IMR-90 (cell line): ENCODE measurements at regions not wholly inside any gene's neighbourhood (a gene's known extent, or its start where the extent isn't known, plus 50 kb on each side); places are given as distances from the start of the nearest gene placed in this dataset.

Experiments
- ATAC-seq: fragments of 200-7000 bp; cut with Tn5 transposase; 2 replicates; pipeline ENCODE4 v1.9.1; 2020; ENCODE audit warnings: low read depth, mild to moderate bottlenecking, moderate library complexity
- BruUV-seq: library from RNA; stranded (reverse); fragments of 400-500 nt; replicated peaks from 2 replicates; lab custom pipeline; 2021; lab: Mats Ljungman, UMichigan
- CTCF ChIA-PET: fragments of 300-600 bp; formaldehyde crosslinking; extraction: SDS; loops from one replicate; lab custom pipeline; 2021; ENCODE audit warnings: antibody characterized with exemption; lab: Yijun Ruan, JAX
- POLR2A ChIA-PET: fragments of 300-600 bp; sonication (Branson Sonifier 250); formaldehyde crosslinking; loops from one replicate; lab custom pipeline; 2022; ENCODE audit warnings: antibody characterized with exemption; ENCODE audit not compliant: unreplicated experiment; lab: Charles Lee
- DNase-seq: peaks from one replicate; pipeline ENCODE4 v3.0.0; 2013
- H2AFZ ChIP-seq: replicated peaks from 2 replicates; pipeline ENCODE3; 2013; ENCODE audit warnings: low read length, mild to moderate bottlenecking; ENCODE audit not compliant: poor library complexity
- H2AK5ac ChIP-seq: 2 replicates; pipeline ENCODE4 v1.6.1; 2013; ENCODE audit warnings: low read depth, low read length, inconsistent platforms
- H2AK9ac ChIP-seq: replicated peaks from 2 replicates; pipeline ENCODE3; 2013; ENCODE audit warnings: mild to moderate bottlenecking, low read depth, low read length, moderate library complexity; ENCODE audit not compliant: poor library complexity
- H2BK120ac ChIP-seq: 2 replicates; pipeline ENCODE4 v1.6.1; 2013; ENCODE audit warnings: low read depth, low read length, inconsistent platforms
- H2BK15ac ChIP-seq: 3 replicates; pipeline ENCODE4 v1.6.1; 2013; ENCODE audit warnings: low read depth, low read length, inconsistent platforms
- H2BK20ac ChIP-seq: 2 replicates; pipeline ENCODE4 v1.6.1; 2013; ENCODE audit warnings: low read depth, mild to moderate bottlenecking, inconsistent platforms, low read length, moderate library complexity
- H2BK5ac ChIP-seq: 2 replicates; pipeline ENCODE4 v1.6.1; 2013; ENCODE audit warnings: mild to moderate bottlenecking, low read depth, low read length, inconsistent platforms; ENCODE audit not compliant: poor library complexity, severe bottlenecking
- H3K14ac ChIP-seq: replicated peaks from 2 replicates; pipeline ENCODE4 v1.6.1; 2013; ENCODE audit warnings: low read depth, low read length, inconsistent platforms
- H3K18ac ChIP-seq: 2 replicates; pipeline ENCODE4 v1.6.1; 2013; ENCODE audit warnings: low read depth, low read length, control low read depth
- H3K23ac ChIP-seq: 2 replicates; pipeline ENCODE4 v1.6.1; 2013; ENCODE audit warnings: low read depth, low read length, inconsistent platforms
- H3K27ac ChIP-seq: 2 replicates; pipeline ENCODE4 v1.5.1; 2013; ENCODE audit warnings: mild to moderate bottlenecking, control low read depth, low read length; ENCODE audit not compliant: insufficient read depth
- H3K27me3 ChIP-seq: 2 replicates; pipeline ENCODE4 v1.6.1; 2013; ENCODE audit warnings: low read length; ENCODE audit not compliant: control insufficient read depth, insufficient read depth
- H3K36me3 ChIP-seq: 2 replicates; pipeline ENCODE4 v1.6.1; 2013; ENCODE audit warnings: low read length, mixed read lengths; ENCODE audit not compliant: control insufficient read depth, insufficient read depth
- H3K4ac ChIP-seq: 2 replicates; pipeline ENCODE4 v1.6.1; 2013; ENCODE audit warnings: low read depth, low read length, inconsistent platforms
- H3K4me1 ChIP-seq: 2 replicates; pipeline ENCODE4 v1.6.1; 2013; ENCODE audit warnings: low read length, mixed read lengths; ENCODE audit not compliant: control insufficient read depth, insufficient read depth
- H3K4me2 ChIP-seq: 2 replicates; pipeline ENCODE4 v1.6.1; 2013; ENCODE audit warnings: low read depth, mild to moderate bottlenecking, control low read depth, low read length, moderate library complexity
- H3K4me3 ChIP-seq: 2 replicates; pipeline ENCODE4 v1.5.1; 2013; ENCODE audit warnings: low read depth, mild to moderate bottlenecking, control low read depth, low read length, moderate library complexity; ENCODE audit not compliant: insufficient read depth
- H3K56ac ChIP-seq: 2 replicates; pipeline ENCODE4 v1.6.1; 2013; ENCODE audit warnings: low read length, inconsistent platforms; ENCODE audit not compliant: insufficient read depth; ENCODE audit errors: extremely low read depth
- H3K79me1 ChIP-seq, 2 experiments: 2 replicates each; pipeline ENCODE4 v1.6.1; 2013; ENCODE audit warnings: low read length in 2 of 2, inconsistent platforms in 1 of 2, low read depth in 1 of 2
- H3K9ac ChIP-seq: 2 replicates; pipeline ENCODE4 v1.6.1; 2013; ENCODE audit warnings: low read depth, low read length, control low read depth
- H3K9me1 ChIP-seq: 2 replicates; pipeline ENCODE4 v1.6.1; 2013; ENCODE audit warnings: low read length, inconsistent platforms; ENCODE audit not compliant: insufficient read depth
- H3K9me3 ChIP-seq: 2 replicates; pipeline ENCODE4 v1.6.1; 2013; ENCODE audit warnings: low read length; ENCODE audit not compliant: control insufficient read depth, insufficient read depth
- H4K20me1 ChIP-seq: 2 replicates; pipeline ENCODE4 v1.6.1; 2013; ENCODE audit warnings: low read length, inconsistent platforms; ENCODE audit not compliant: insufficient read depth
- H4K5ac ChIP-seq: 2 replicates; pipeline ENCODE4 v1.6.1; 2013; ENCODE audit warnings: mild to moderate bottlenecking, low read depth, low read length, control low read depth
- H4K8ac ChIP-seq, 2 experiments: 2 replicates each; pipeline ENCODE4 v1.6.1; 2013; ENCODE audit warnings: low read depth in 2 of 2, low read length in 2 of 2, control low read depth in 1 of 2, inconsistent platforms in 1 of 2
- H4K91ac ChIP-seq: 2 replicates; pipeline ENCODE4 v1.6.1; 2013; ENCODE audit warnings: low read depth, low read length, inconsistent platforms; ENCODE audit not compliant: insufficient read depth
- BHLHE40 ChIP-seq: fragments of 150-350 bp; IDR thresholded peaks from 2 replicates; pipeline ENCODE4 v1.6.1; 2016; ENCODE audit warnings: mild to moderate bottlenecking, low read depth, low read length
- CEBPB ChIP-seq: IDR thresholded peaks from 2 replicates; pipeline ENCODE4 v1.6.1; 2012; ENCODE audit warnings: low read depth, low read length, improper control_type of control experiment
- CHD1 ChIP-seq: IDR thresholded peaks from 2 replicates; pipeline ENCODE4 v1.6.1; 2012; ENCODE audit warnings: low read depth, low read length, improper control_type of control experiment
- ELK1 ChIP-seq: fragments of 150-350 bp; IDR thresholded peaks from 2 replicates; pipeline ENCODE4 v1.6.1; 2016; ENCODE audit warnings: low read depth, mild to moderate bottlenecking, low read length, moderate library complexity, borderline replicate concordance
- FOS ChIP-seq: fragments of 150-350 bp; IDR thresholded peaks from 2 replicates; pipeline ENCODE4 v1.6.1; 2016; ENCODE audit warnings: low read depth, low read length
- MAFK ChIP-seq: IDR thresholded peaks from 2 replicates; pipeline ENCODE4 v1.6.1; 2012; ENCODE audit warnings: low read depth, low read length, improper control_type of control experiment
- NFE2L2 ChIP-seq: fragments of 150-350 bp; IDR thresholded peaks from 2 replicates; pipeline ENCODE4 v1.6.1; 2016; ENCODE audit warnings: low read depth, mild to moderate bottlenecking, low read length
- POLR2A ChIP-seq: IDR thresholded peaks from 2 replicates; pipeline ENCODE4 v1.6.1; 2012; ENCODE audit warnings: mild to moderate bottlenecking, low read depth, low read length
- RCOR1 ChIP-seq: IDR thresholded peaks from 2 replicates; pipeline ENCODE4 v1.6.1; 2012; ENCODE audit warnings: mild to moderate bottlenecking, low read length, improper control_type of control experiment; ENCODE audit not compliant: insufficient replicate concordance
- RFX5 ChIP-seq: IDR thresholded peaks from 2 replicates; pipeline ENCODE4 v1.8.0; 2012; ENCODE audit warnings: low read depth, mild to moderate bottlenecking, low read length, moderate library complexity
- SMC3 ChIP-seq: fragments of 150-350 bp; IDR thresholded peaks from 2 replicates; pipeline ENCODE4 v1.6.1; 2016; ENCODE audit warnings: low read depth, mild to moderate bottlenecking, antibody characterized with exemption, low read length, moderate library complexity
- USF2 ChIP-seq: fragments of 150-350 bp; IDR thresholded peaks from 2 replicates; pipeline ENCODE4 v1.6.1; 2017; ENCODE audit warnings: mild to moderate bottlenecking, antibody characterized with exemption, low read length, low read depth
- WGBS, 2 experiments: methylation state at CpG; one replicate each; pipeline versions ENCODE4 v1.1.5 to v1.1.7; 2013; ENCODE audit warnings: missing lambda C conversion rate in 2 of 2; ENCODE audit not compliant: insufficient read length in 1 of 2; ENCODE audit errors: extremely low coverage in 2 of 2; 5-methylcytosine and 5-hydroxymethylcytosine counted together
- dilution Hi-C: fragments of 300-500 bp; cut with HindIII; formaldehyde crosslinking; loops from one replicate; pipeline ENCODE4 v1.14.3; 2018; ENCODE audit warnings: low sequenced_read_pairs; ENCODE audit not compliant: unreplicated experiment
- in situ Hi-C: fragments of 300-500 bp; cut with MboI; formaldehyde crosslinking; loops from 3 replicates; pipeline ENCODE4 v1.14.3; 2019; ENCODE audit warnings: low sequenced_read_pairs, inconsistent platforms, mixed read lengths
- intact Hi-C: fragments of 100-400 bp; cut with micrococcal nuclease; formaldehyde crosslinking; loops from 2 replicates; pipeline ENCODE4 v1.10.0; 2022
- TF ChIP-seq, protein P1 (sequence below): conservative IDR thresholded peaks from 2 replicates; pipeline ENCODE4 v1.5.1; 2012; ENCODE audit warnings: mild to moderate bottlenecking, low read depth, low read length, improper control_type of control experiment

DNA sequence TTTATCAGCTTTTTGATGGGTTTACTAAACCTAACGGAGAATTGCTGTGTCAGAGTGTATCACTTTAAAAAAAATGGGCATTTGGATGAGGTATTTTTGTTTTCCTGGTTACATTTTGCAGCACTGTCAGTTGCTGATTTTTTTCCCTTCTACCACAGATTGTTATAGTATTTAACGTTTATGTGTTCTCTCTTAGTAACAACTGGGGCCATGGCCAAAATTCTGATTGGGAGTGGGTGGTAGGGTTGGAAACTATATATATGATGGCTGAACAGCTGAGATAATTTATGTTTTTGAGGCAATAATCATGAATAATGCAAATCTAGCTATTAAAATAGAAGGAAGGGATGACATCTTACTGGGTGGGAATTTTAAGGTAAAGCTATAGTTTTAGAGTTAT lies 229.4 kb upstream of the SUCLG2 start:
- no peak overlapping the region for H2BK120ac ChIP-seq
- H3K4me2 ChIP-seq, result no peak overlapping the region
- TF ChIP-seq CHD1, result no peak
- TF ChIP-seq RFX5, result no peak
- no peak for TF ChIP-seq NFE2L2
- no peak for TF ChIP-seq RCOR1
- no peak for TF ChIP-seq ELK1
- no peak for TF ChIP-seq POLR2A
- TF ChIP-seq, protein P1, sequence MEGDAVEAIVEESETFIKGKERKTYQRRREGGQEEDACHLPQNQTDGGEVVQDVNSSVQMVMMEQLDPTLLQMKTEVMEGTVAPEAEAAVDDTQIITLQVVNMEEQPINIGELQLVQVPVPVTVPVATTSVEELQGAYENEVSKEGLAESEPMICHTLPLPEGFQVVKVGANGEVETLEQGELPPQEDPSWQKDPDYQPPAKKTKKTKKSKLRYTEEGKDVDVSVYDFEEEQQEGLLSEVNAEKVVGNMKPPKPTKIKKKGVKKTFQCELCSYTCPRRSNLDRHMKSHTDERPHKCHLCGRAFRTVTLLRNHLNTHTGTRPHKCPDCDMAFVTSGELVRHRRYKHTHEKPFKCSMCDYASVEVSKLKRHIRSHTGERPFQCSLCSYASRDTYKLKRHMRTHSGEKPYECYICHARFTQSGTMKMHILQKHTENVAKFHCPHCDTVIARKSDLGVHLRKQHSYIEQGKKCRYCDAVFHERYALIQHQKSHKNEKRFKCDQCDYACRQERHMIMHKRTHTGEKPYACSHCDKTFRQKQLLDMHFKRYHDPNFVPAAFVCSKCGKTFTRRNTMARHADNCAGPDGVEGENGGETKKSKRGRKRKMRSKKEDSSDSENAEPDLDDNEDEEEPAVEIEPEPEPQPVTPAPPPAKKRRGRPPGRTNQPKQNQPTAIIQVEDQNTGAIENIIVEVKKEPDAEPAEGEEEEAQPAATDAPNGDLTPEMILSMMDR, result no peak
- TF ChIP-seq BHLHE40, result no peak
- no peak for TF ChIP-seq MAFK
- TF ChIP-seq SMC3, result no peak
- no peak for TF ChIP-seq FOS
- no peak for TF ChIP-seq CEBPB
- TF ChIP-seq USF2, result no peak
- DNase-seq, result no peak
- no peak overlapping the region for H2AK5ac ChIP-seq
- H3K4ac ChIP-seq, result no peak overlapping the region
- no peaks in the 10 kb centered on the region for H3K4me1 ChIP-seq
- BruUV-seq, result no TSS peak
- no CpG with 5 or more reads among the region's 2 CpGs for WGBS, 2 experiments
- no peak overlapping the region for H3K56ac ChIP-seq
- CTCF ChIA-PET, result no interaction called here
- H4K8ac ChIP-seq, result no peak overlapping the region
- POLR2A ChIA-PET, result no interaction called here
- no peak overlapping the region for H2BK5ac ChIP-seq
- dilution Hi-C loops (no loop called here), in situ Hi-C loops (no loop called here), intact Hi-C loops (no loop called here)
- H2AFZ ChIP-seq, result no peak overlapping the region
- no peak overlapping the region for H4K5ac ChIP-seq
- no peaks in the 10 kb centered on the region for H3K9me1 ChIP-seq
- no peak overlapping the region for H3K27ac ChIP-seq
- H3K36me3 ChIP-seq, result no peaks in the 10 kb centered on the region
- H3K14ac ChIP-seq, result no peak overlapping the region
- no peak overlapping the region for H3K18ac ChIP-seq
- no peaks in the 10 kb centered on the region for H4K20me1 ChIP-seq
- no peak overlapping the region for H2AK9ac ChIP-seq
- no peak overlapping the region for H4K91ac ChIP-seq
- no peaks in the 10 kb centered on the region; the same call in 1 of the 2 replicates for H3K9me3 ChIP-seq
- no peak overlapping the region for H3K9ac ChIP-seq
- ATAC-seq, result no peak
- no peak overlapping the region for H3K23ac ChIP-seq
- no peak overlapping the region for H2BK15ac ChIP-seq
- H2BK20ac ChIP-seq, result no peak overlapping the region
- no peak overlapping the region for H3K4me3 ChIP-seq
- H3K27me3 ChIP-seq, result no peaks in the 10 kb centered on the region
- H3K79me1 ChIP-seq, result no peaks in the 10 kb centered on the region
